K562 (cell line): ENCODE measurements at regions not wholly inside any gene's neighbourhood (a gene's known extent, or its start where the extent isn't known, plus 50 kb on each side); places are given as distances from the start of the nearest gene placed in this dataset.

ENCODE experiments used
- RB1 ChIP-seq: fragments of 450-650 bp; IDR thresholded peaks from 2 replicates; pipeline ENCODE4 v1.6.1; 2017; ENCODE audit warnings: low read depth, mild to moderate bottlenecking
- TF ChIP-seq, protein P1 (sequence below): sonication (generic); formaldehyde crosslinking; IDR thresholded peaks from 2 replicates; pipeline ENCODE4 v1.9.0; 2022; ENCODE audit warnings: mild to moderate bottlenecking, missing genetic modification reagents
- TF ChIP-seq, protein P2 (sequence below): fragments of 200-800 bp; sonication (Bioruptor generic); IDR thresholded peaks from 2 replicates; pipeline ENCODE4 v1.6.1; 2016; ENCODE audit warnings: missing genetic modification characterization, missing compliant biosample characterization
- TF ChIP-seq, protein P3 (sequence below), 2 experiments: fragments of 450-650 bp in 1 of 2; IDR thresholded peaks; 2 replicates each; pipeline ENCODE4 v1.6.1; 2011 to 2017; ENCODE audit warnings: low read depth in 2 of 2, antibody characterized with exemption in 1 of 2, borderline replicate concordance in 1 of 2, low read length in 1 of 2, mild to moderate bottlenecking in 1 of 2, mixed read lengths in 1 of 2; ENCODE audit not compliant: control insufficient read depth in 1 of 2

DNA sequence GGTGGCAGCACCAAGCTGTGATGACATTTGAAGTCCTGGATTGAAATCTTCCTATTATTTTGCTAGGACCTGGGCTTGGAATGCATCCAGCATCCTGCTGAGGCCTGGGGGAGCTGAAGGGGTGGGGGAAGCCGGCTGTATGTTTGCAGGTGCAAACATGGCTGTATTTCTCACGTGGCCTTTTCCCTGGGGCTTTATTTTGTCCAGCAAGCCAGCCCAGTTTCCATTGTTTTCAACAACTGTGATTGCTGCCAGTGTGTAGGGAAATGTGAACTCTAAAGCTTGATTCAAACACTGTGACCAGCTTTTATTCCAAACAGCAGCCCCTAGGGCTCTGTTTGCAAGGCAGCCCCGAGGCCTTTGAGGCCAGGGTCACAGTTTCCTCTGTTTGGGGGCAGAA is 683.0 kb downstream of the DHX35 start:
- no peak for TF ChIP-seq RB1
- TF ChIP-seq, protein P1, sequence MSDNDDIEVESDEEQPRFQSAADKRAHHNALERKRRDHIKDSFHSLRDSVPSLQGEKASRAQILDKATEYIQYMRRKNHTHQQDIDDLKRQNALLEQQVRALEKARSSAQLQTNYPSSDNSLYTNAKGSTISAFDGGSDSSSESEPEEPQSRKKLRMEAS (CRISPR knock-in tag), result no peak
- TF ChIP-seq, protein P2, sequence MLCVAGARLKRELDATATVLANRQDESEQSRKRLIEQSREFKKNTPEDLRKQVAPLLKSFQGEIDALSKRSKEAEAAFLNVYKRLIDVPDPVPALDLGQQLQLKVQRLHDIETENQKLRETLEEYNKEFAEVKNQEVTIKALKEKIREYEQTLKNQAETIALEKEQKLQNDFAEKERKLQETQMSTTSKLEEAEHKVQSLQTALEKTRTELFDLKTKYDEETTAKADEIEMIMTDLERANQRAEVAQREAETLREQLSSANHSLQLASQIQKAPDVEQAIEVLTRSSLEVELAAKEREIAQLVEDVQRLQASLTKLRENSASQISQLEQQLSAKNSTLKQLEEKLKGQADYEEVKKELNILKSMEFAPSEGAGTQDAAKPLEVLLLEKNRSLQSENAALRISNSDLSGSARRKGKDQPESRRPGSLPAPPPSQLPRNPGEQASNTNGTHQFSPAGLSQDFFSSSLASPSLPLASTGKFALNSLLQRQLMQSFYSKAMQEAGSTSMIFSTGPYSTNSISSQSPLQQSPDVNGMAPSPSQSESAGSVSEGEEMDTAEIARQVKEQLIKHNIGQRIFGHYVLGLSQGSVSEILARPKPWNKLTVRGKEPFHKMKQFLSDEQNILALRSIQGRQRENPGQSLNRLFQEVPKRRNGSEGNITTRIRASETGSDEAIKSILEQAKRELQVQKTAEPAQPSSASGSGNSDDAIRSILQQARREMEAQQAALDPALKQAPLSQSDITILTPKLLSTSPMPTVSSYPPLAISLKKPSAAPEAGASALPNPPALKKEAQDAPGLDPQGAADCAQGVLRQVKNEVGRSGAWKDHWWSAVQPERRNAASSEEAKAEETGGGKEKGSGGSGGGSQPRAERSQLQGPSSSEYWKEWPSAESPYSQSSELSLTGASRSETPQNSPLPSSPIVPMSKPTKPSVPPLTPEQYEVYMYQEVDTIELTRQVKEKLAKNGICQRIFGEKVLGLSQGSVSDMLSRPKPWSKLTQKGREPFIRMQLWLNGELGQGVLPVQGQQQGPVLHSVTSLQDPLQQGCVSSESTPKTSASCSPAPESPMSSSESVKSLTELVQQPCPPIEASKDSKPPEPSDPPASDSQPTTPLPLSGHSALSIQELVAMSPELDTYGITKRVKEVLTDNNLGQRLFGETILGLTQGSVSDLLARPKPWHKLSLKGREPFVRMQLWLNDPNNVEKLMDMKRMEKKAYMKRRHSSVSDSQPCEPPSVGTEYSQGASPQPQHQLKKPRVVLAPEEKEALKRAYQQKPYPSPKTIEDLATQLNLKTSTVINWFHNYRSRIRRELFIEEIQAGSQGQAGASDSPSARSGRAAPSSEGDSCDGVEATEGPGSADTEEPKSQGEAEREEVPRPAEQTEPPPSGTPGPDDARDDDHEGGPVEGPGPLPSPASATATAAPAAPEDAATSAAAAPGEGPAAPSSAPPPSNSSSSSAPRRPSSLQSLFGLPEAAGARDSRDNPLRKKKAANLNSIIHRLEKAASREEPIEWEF, result no peak
- TF ChIP-seq, protein P3, sequence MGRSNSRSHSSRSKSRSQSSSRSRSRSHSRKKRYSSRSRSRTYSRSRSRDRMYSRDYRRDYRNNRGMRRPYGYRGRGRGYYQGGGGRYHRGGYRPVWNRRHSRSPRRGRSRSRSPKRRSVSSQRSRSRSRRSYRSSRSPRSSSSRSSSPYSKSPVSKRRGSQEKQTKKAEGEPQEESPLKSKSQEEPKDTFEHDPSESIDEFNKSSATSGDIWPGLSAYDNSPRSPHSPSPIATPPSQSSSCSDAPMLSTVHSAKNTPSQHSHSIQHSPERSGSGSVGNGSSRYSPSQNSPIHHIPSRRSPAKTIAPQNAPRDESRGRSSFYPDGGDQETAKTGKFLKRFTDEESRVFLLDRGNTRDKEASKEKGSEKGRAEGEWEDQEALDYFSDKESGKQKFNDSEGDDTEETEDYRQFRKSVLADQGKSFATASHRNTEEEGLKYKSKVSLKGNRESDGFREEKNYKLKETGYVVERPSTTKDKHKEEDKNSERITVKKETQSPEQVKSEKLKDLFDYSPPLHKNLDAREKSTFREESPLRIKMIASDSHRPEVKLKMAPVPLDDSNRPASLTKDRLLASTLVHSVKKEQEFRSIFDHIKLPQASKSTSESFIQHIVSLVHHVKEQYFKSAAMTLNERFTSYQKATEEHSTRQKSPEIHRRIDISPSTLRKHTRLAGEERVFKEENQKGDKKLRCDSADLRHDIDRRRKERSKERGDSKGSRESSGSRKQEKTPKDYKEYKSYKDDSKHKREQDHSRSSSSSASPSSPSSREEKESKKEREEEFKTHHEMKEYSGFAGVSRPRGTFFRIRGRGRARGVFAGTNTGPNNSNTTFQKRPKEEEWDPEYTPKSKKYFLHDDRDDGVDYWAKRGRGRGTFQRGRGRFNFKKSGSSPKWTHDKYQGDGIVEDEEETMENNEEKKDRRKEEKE (IDR thresholded peaks at IDR 0.05; ENCODE audit: borderline replicate concordance in 1 of 2, control insufficient read depth in 1 of 2, low read depth in 2 of 2, low read length in 1 of 2), result no peak
